ENCODE measurements at regions not wholly inside any gene's neighbourhood (a gene's known extent, or its start where the extent isn't known, plus 50 kb on each side); places are given as distances from the start of the nearest gene placed in this dataset.

DNA sequence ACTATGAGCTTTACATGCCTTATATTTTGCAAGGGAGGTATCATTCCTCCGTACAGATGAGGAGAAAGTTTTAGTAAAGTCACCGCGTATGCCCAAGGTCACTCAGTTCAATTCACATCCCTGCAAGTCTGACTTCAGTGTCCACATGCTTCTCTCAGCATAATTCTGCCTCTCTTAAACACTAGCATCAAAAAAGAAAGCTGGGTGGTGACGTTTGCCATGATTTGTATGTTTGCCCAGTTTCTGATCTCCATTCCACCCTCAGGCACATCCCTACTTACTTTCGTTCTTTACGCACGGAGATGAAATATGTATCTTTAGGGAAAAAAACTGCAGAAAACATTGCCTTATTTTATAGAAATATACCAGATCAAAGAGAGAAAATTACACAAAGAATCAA, 129.2 kb upstream of the PTPRM start:
- no peak overlapping the region for H3K4me2 ChIP-seq (ENCODE audit: low read length)
- no peak for TF ChIP-seq POLR2AphosphoS5 (IDR thresholded peaks at IDR 0.05; ENCODE audit: low read depth, low read length)
- TF ChIP-seq EGR1 (IDR thresholded peaks at IDR 0.05; ENCODE audit: low read depth), result no peak
- no peak for TF ChIP-seq FOSL1 (IDR thresholded peaks at IDR 0.05; ENCODE audit: low read depth)
- no peak for TF ChIP-seq SIN3A (IDR thresholded peaks at IDR 0.05; ENCODE audit: low read depth)
- no peak for TF ChIP-seq CBX3 (IDR thresholded peaks at IDR 0.05; ENCODE audit: low read depth)
- TF ChIP-seq, protein P1, sequence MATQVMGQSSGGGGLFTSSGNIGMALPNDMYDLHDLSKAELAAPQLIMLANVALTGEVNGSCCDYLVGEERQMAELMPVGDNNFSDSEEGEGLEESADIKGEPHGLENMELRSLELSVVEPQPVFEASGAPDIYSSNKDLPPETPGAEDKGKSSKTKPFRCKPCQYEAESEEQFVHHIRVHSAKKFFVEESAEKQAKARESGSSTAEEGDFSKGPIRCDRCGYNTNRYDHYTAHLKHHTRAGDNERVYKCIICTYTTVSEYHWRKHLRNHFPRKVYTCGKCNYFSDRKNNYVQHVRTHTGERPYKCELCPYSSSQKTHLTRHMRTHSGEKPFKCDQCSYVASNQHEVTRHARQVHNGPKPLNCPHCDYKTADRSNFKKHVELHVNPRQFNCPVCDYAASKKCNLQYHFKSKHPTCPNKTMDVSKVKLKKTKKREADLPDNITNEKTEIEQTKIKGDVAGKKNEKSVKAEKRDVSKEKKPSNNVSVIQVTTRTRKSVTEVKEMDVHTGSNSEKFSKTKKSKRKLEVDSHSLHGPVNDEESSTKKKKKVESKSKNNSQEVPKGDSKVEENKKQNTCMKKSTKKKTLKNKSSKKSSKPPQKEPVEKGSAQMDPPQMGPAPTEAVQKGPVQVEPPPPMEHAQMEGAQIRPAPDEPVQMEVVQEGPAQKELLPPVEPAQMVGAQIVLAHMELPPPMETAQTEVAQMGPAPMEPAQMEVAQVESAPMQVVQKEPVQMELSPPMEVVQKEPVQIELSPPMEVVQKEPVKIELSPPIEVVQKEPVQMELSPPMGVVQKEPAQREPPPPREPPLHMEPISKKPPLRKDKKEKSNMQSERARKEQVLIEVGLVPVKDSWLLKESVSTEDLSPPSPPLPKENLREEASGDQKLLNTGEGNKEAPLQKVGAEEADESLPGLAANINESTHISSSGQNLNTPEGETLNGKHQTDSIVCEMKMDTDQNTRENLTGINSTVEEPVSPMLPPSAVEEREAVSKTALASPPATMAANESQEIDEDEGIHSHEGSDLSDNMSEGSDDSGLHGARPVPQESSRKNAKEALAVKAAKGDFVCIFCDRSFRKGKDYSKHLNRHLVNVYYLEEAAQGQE (IDR thresholded peaks at IDR 0.05; ENCODE audit: low read depth), result no peak
- TF ChIP-seq, protein P2, sequence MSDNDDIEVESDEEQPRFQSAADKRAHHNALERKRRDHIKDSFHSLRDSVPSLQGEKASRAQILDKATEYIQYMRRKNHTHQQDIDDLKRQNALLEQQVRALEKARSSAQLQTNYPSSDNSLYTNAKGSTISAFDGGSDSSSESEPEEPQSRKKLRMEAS (IDR thresholded peaks at IDR 0.05), result no peak
- no peak for TF ChIP-seq TCF7L2 (IDR thresholded peaks at IDR 0.05; ENCODE audit: borderline replicate concordance, extremely low read depth, insufficient read depth, insufficient read length)
- no peak for TF ChIP-seq SRF (IDR thresholded peaks at IDR 0.05; ENCODE audit: low read depth)
- TF ChIP-seq, protein P3, sequence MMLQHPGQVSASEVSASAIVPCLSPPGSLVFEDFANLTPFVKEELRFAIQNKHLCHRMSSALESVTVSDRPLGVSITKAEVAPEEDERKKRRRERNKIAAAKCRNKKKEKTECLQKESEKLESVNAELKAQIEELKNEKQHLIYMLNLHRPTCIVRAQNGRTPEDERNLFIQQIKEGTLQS (IDR thresholded peaks at IDR 0.05), result no peak

More for the DNA sequence above, 129.2 kb upstream of the PTPRM start:
- intact Hi-C loops (cut with micrococcal nuclease), result no loop called here
- Histone ChIP-seq H3K9me2 (ENCODE audit: insufficient read depth) (no peaks in the 10 kb centered on the region), H3K27ac (ENCODE audit: low read depth, low read length) (no peak overlapping the region), H3K9me3 (ENCODE audit: control insufficient read depth in 1 of 2, insufficient read depth in 1 of 2, low read depth in 1 of 2, low read length in 2 of 2) (peaks cover 0 to 3% of the 10 kb centered on the region in 2 experiments; a peak in 1 of 4 replicates), H3K9ac (ENCODE audit: low read length) (no peak overlapping the region), H4K20me1 (ENCODE audit: insufficient read depth) (no peaks in the 10 kb centered on the region), H3K79me2 (ENCODE audit: insufficient read depth, low read length) (no peaks in the 10 kb centered on the region), H3K4me3 (replicated peaks in 1 of 2; ENCODE audit: low read depth in 1 of 2, low read length in 2 of 2) (no peak overlapping the region), H3K36me3 (ENCODE audit: control insufficient read depth in 1 of 2, insufficient read depth in 2 of 2, low read length in 2 of 2) (no peaks in the 10 kb centered on the region), H2AFZ (ENCODE audit: low read depth, low read length, poor library complexity, severe bottlenecking) (no peak overlapping the region), H3K27me3 (ENCODE audit: insufficient read depth, low read length) (no peaks in the 10 kb centered on the region), H3K4me1 (ENCODE audit: control insufficient read depth in 1 of 2, insufficient read depth in 2 of 2, low read length in 2 of 2) (no peaks in the 10 kb centered on the region)
- ChIA-PET POLR2A (no interaction called here), CTCF (no interaction called here), RAD21 (ENCODE audit: low non-redundant PET in 1 of 2, low total read pairs in 2 of 2, uncharacterized antibody in 2 of 2, unreplicated experiment in 2 of 2) (no interaction called here)
- DNase-seq (ENCODE audit: low read depth, low spot score) (no peak), ATAC-seq (no peak)
- no TSS peak for BruUV-seq (replicated peaks)

All from HCT116 (cell line).